ENCODE measurements at regions not wholly inside any gene's neighbourhood (a gene's known extent, or its start where the extent isn't known, plus 50 kb on each side); places are given as distances from the start of the nearest gene placed in this dataset.

GRCh38 chr12:30111719-30112118, 328.0 kb upstream of the TMTC1 start:
- no peak for FAIRE-seq
- H3K27ac ChIP-seq (ENCODE audit: low read depth, low read length), result no peak overlapping the region
- Mint-ChIP-seq H3K4me1 (ENCODE audit: low read depth, unreplicated experiment) (peaks cover 8% of the 10 kb centered on the region), H3K4me3 (ENCODE audit: unreplicated experiment) (no peak overlapping the region), H3K27me3 (ENCODE audit: low read depth, unreplicated experiment) (no peaks in the 10 kb centered on the region), H3K36me3 (ENCODE audit: low read depth, unreplicated experiment) (no peaks in the 10 kb centered on the region), H3K27ac (ENCODE audit: unreplicated experiment) (no peak overlapping the region), H3K9me3 (ENCODE audit: unreplicated experiment) (peaks cover 8% of the 10 kb centered on the region)
- H3K4me1 ChIP-seq (ENCODE audit: insufficient read depth, low read length), result peaks cover 5% of the 10 kb centered on the region
- no peaks in the 10 kb centered on the region for H3K9me3 ChIP-seq (ENCODE audit: insufficient read depth, low read depth, low read length)
- no peaks in the 10 kb centered on the region for H3K27me3 ChIP-seq (ENCODE audit: insufficient read depth, low read length)
- H3K4me3 ChIP-seq (ENCODE audit: insufficient read depth, low read depth, low read length), result no peak overlapping the region
- TF ChIP-seq CTCF (IDR thresholded peaks at IDR 0.05; ENCODE audit: insufficient read depth, low read depth, low read length), result no peak
- no peak for TF ChIP-seq EZH2 (IDR thresholded peaks at IDR 0.05; ENCODE audit: insufficient read depth, low read length)
- H3K79me2 ChIP-seq (ENCODE audit: insufficient read depth, low read length), result no peaks in the 10 kb centered on the region
- H4K20me1 ChIP-seq (ENCODE audit: insufficient read depth, low read length), result no peaks in the 10 kb centered on the region
- no peaks in the 10 kb centered on the region for H3K36me3 ChIP-seq (ENCODE audit: insufficient read depth, low read length)
- DNase-seq (ENCODE audit: low read depth), result no peak
- H3K9ac ChIP-seq (ENCODE audit: low read length), result no peak overlapping the region
- no peak overlapping the region for H3K4me2 ChIP-seq (ENCODE audit: low read length)
- H2AFZ ChIP-seq (ENCODE audit: low read depth, low read length), result no peak overlapping the region

GRCh38 chr12:30110958-30111586, 327.3 kb upstream of the TMTC1 start:
- Histone ChIP-seq H3K27me3 (ENCODE audit: insufficient read depth, low read length) (no peaks in the 10 kb centered on the region), H3K4me2 (ENCODE audit: low read length) (peak overlapping the region; percentile 65), H2AFZ (ENCODE audit: low read depth, low read length) (peak overlapping the region; percentile 62), H4K20me1 (ENCODE audit: insufficient read depth, low read length) (no peaks in the 10 kb centered on the region), H3K79me2 (ENCODE audit: insufficient read depth, low read length) (no peaks in the 10 kb centered on the region), H3K27ac (ENCODE audit: low read depth, low read length) (no peak overlapping the region), H3K9me3 (ENCODE audit: insufficient read depth, low read depth, low read length) (no peaks in the 10 kb centered on the region), H3K9ac (ENCODE audit: low read length) (no peak overlapping the region), H3K4me1 (ENCODE audit: insufficient read depth, low read length) (peaks cover 5% of the 10 kb centered on the region), H3K36me3 (ENCODE audit: insufficient read depth, low read length) (no peaks in the 10 kb centered on the region), H3K4me3 (ENCODE audit: insufficient read depth, low read depth, low read length) (no peak overlapping the region)
- H3K4me1 Mint-ChIP-seq (ENCODE audit: low read depth, unreplicated experiment), result peaks cover 8% of the 10 kb centered on the region
- no peak for TF ChIP-seq CTCF (IDR thresholded peaks at IDR 0.05; ENCODE audit: insufficient read depth, low read depth, low read length)
- TF ChIP-seq EZH2 (IDR thresholded peaks at IDR 0.05; ENCODE audit: insufficient read depth, low read length), result no peak
- no peak for FAIRE-seq
- no peak overlapping the region for H3K4me3 Mint-ChIP-seq (ENCODE audit: unreplicated experiment)
- peak overlapping the region; percentile 16 for H3K27ac Mint-ChIP-seq (ENCODE audit: unreplicated experiment)
- H3K27me3 Mint-ChIP-seq (ENCODE audit: low read depth, unreplicated experiment), result no peaks in the 10 kb centered on the region
- peaks cover 8% of the 10 kb centered on the region for H3K9me3 Mint-ChIP-seq (ENCODE audit: unreplicated experiment)
- no peaks in the 10 kb centered on the region for H3K36me3 Mint-ChIP-seq (ENCODE audit: low read depth, unreplicated experiment)
- peak; percentile 76 for DNase-seq (ENCODE audit: low read depth)

GRCh38 chr12:30110498-30110897, 326.8 kb upstream of the TMTC1 start:
- Mint-ChIP-seq H3K9me3 (ENCODE audit: unreplicated experiment) (peaks cover 8% of the 10 kb centered on the region), H3K4me3 (ENCODE audit: unreplicated experiment) (no peak overlapping the region), H3K27me3 (ENCODE audit: low read depth, unreplicated experiment) (no peaks in the 10 kb centered on the region), H3K27ac (ENCODE audit: unreplicated experiment) (no peak overlapping the region), H3K36me3 (ENCODE audit: low read depth, unreplicated experiment) (no peaks in the 10 kb centered on the region), H3K4me1 (ENCODE audit: low read depth, unreplicated experiment) (peaks cover 8% of the 10 kb centered on the region)
- peaks cover 5% of the 10 kb centered on the region for H3K4me1 ChIP-seq (ENCODE audit: insufficient read depth, low read length)
- no peak overlapping the region for H3K9ac ChIP-seq (ENCODE audit: low read length)
- peak overlapping the region; percentile 65 for H3K4me2 ChIP-seq (ENCODE audit: low read length)
- TF ChIP-seq EZH2 (IDR thresholded peaks at IDR 0.05; ENCODE audit: insufficient read depth, low read length), result no peak
- no peak for TF ChIP-seq CTCF (IDR thresholded peaks at IDR 0.05; ENCODE audit: insufficient read depth, low read depth, low read length)
- no peak overlapping the region for H3K27ac ChIP-seq (ENCODE audit: low read depth, low read length)
- no peaks in the 10 kb centered on the region for H3K9me3 ChIP-seq (ENCODE audit: insufficient read depth, low read depth, low read length)
- H3K36me3 ChIP-seq (ENCODE audit: insufficient read depth, low read length), result no peaks in the 10 kb centered on the region
- FAIRE-seq, result no peak
- H4K20me1 ChIP-seq (ENCODE audit: insufficient read depth, low read length), result no peaks in the 10 kb centered on the region
- no peaks in the 10 kb centered on the region for H3K79me2 ChIP-seq (ENCODE audit: insufficient read depth, low read length)
- H3K4me3 ChIP-seq (ENCODE audit: insufficient read depth, low read depth, low read length), result no peak overlapping the region
- H2AFZ ChIP-seq (ENCODE audit: low read depth, low read length), result no peak overlapping the region
- no peak for DNase-seq (ENCODE audit: low read depth)
- H3K27me3 ChIP-seq (ENCODE audit: insufficient read depth, low read length), result no peaks in the 10 kb centered on the region
